ENCODE measurements at regions not wholly inside any gene's neighbourhood (a gene's known extent, or its start where the extent isn't known, plus 50 kb on each side); places are given as distances from the start of the nearest gene placed in this dataset.

GRCh38 chr2:207224791-207225482 is 59.2 kb upstream of the KLF7 start:
- Histone ChIP-seq H3K9me3 (ENCODE audit: control insufficient read depth, insufficient read depth, low read length) (no peaks in the 10 kb centered on the region), H3K27ac (ENCODE audit: low read length) (no peak overlapping the region), H3K27me3 (ENCODE audit: control insufficient read depth, insufficient read depth, low read length) (no peaks in the 10 kb centered on the region), H3K36me3 (ENCODE audit: control insufficient read depth, insufficient read depth, low read length) (no peaks in the 10 kb centered on the region), H3K4me3 (ENCODE audit: low read length) (no peak overlapping the region), H3K4me1 (ENCODE audit: control insufficient read depth, insufficient read depth, low read length) (no peaks in the 10 kb centered on the region)
- 66% methylated on average over 8 of the region's 8 CpGs for WGBS (ENCODE audit: insufficient coverage)
- no peak for TF ChIP-seq CTCF (IDR thresholded peaks at IDR 0.05)
- H3K4me1 Mint-ChIP-seq, result no peaks in the 10 kb centered on the region
- ATAC-seq (no peak), DNase-seq (no peak)
- intact Hi-C loops (cut with micrococcal nuclease), result no loop called here
- H3K27me3 Mint-ChIP-seq (ENCODE audit: low read depth in 2 of 2), result peaks cover 17 to 48% of the 10 kb centered on the region in 2 donors
- no peak overlapping the region for H3K4me3 Mint-ChIP-seq
- H3K27ac Mint-ChIP-seq, result no peak overlapping the region
- no peaks in the 10 kb centered on the region for H3K36me3 Mint-ChIP-seq
- no peaks in the 10 kb centered on the region for H3K9me3 Mint-ChIP-seq

- Mint-ChIP-seq H3K9me3 (no peaks in the 10 kb centered on the region), H3K27me3 (ENCODE audit: low read depth in 2 of 2) (peaks cover 19 to 42% of the 10 kb centered on the region in 2 donors), H3K4me3 (no peak overlapping the region), H3K27ac (no peak overlapping the region), H3K4me1 (peaks cover 4 to 5% of the 10 kb centered on the region in 2 donors), H3K36me3 (no peaks in the 10 kb centered on the region)
- Histone ChIP-seq H3K27ac (ENCODE audit: low read length) (no peak overlapping the region), H3K4me3 (ENCODE audit: low read length) (no peak overlapping the region), H3K27me3 (ENCODE audit: control insufficient read depth, insufficient read depth, low read length) (no peaks in the 10 kb centered on the region), H3K9me3 (ENCODE audit: control insufficient read depth, insufficient read depth, low read length) (no peaks in the 10 kb centered on the region), H3K36me3 (ENCODE audit: control insufficient read depth, insufficient read depth, low read length) (no peaks in the 10 kb centered on the region), H3K4me1 (ENCODE audit: control insufficient read depth, insufficient read depth, low read length) (no peaks in the 10 kb centered on the region)
- 32% methylated on average over 6 of the region's 6 CpGs for WGBS (ENCODE audit: insufficient coverage)
- no peak for TF ChIP-seq CTCF (IDR thresholded peaks at IDR 0.05)
- intact Hi-C loops (cut with micrococcal nuclease), result no loop called here
- peak in 1 of 2 donors; percentile 14 for DNase-seq
- no peak for ATAC-seq
These were observed 60.0 kb upstream of the KLF7 start for GRCh38 chr2:207225773-207226172.

- intact Hi-C loops (cut with micrococcal nuclease), result no loop called here
- no peak overlapping the region for H3K27ac Mint-ChIP-seq
- no peak for TF ChIP-seq CTCF (IDR thresholded peaks at IDR 0.05)
These were observed 60.5 kb upstream of the KLF7 start for GRCh38 chr2:207226243-207226642.

GRCh38 chr2:207226671-207227061 is 60.9 kb upstream of the KLF7 start:
- H3K36me3 Mint-ChIP-seq, result no peaks in the 10 kb centered on the region
- no peak for TF ChIP-seq CTCF (IDR thresholded peaks at IDR 0.05)
- no peak overlapping the region for H3K27ac Mint-ChIP-seq
- peaks cover 9 to 12% of the 10 kb centered on the region in 2 donors for H3K4me1 Mint-ChIP-seq
- Histone ChIP-seq H3K9me3 (ENCODE audit: control insufficient read depth, insufficient read depth, low read length) (no peaks in the 10 kb centered on the region), H3K36me3 (ENCODE audit: control insufficient read depth, insufficient read depth, low read length) (no peaks in the 10 kb centered on the region), H3K4me1 (ENCODE audit: control insufficient read depth, insufficient read depth, low read length) (no peaks in the 10 kb centered on the region), H3K27ac (ENCODE audit: low read length) (no peak overlapping the region), H3K4me3 (ENCODE audit: low read length) (no peak overlapping the region), H3K27me3 (ENCODE audit: control insufficient read depth, insufficient read depth, low read length) (no peaks in the 10 kb centered on the region)
- no peak for DNase-seq
- peaks cover 16 to 35% of the 10 kb centered on the region in 2 donors for H3K27me3 Mint-ChIP-seq (ENCODE audit: low read depth in 2 of 2)
- H3K9me3 Mint-ChIP-seq, result no peaks in the 10 kb centered on the region
- WGBS (ENCODE audit: insufficient coverage), result 89% methylated on average over 4 of the region's 4 CpGs
- ATAC-seq, result no peak
- intact Hi-C loops (cut with micrococcal nuclease), result no loop called here
- H3K4me3 Mint-ChIP-seq, result no peak overlapping the region

More at GRCh38 chr2:207226243-207226642, 60.5 kb upstream of the KLF7 start:
- H3K36me3 Mint-ChIP-seq, result no peaks in the 10 kb centered on the region
- no peaks in the 10 kb centered on the region for H3K36me3 ChIP-seq (ENCODE audit: control insufficient read depth, insufficient read depth, low read length)
- DNase-seq (no peak), ATAC-seq (no peak)
- H3K9me3 ChIP-seq (ENCODE audit: control insufficient read depth, insufficient read depth, low read length), result no peaks in the 10 kb centered on the region
- H3K9me3 Mint-ChIP-seq, result no peaks in the 10 kb centered on the region
- H3K4me3 Mint-ChIP-seq, result no peak overlapping the region
- H3K4me1 Mint-ChIP-seq, result peaks cover 6 to 8% of the 10 kb centered on the region in 2 donors
- H3K27me3 ChIP-seq (ENCODE audit: control insufficient read depth, insufficient read depth, low read length), result no peaks in the 10 kb centered on the region
- peaks cover 18 to 37% of the 10 kb centered on the region in 2 donors for H3K27me3 Mint-ChIP-seq (ENCODE audit: low read depth in 2 of 2)
- H3K4me3 ChIP-seq (ENCODE audit: low read length), result no peak overlapping the region
- H3K27ac ChIP-seq (ENCODE audit: low read length), result no peak overlapping the region
- no peaks in the 10 kb centered on the region for H3K4me1 ChIP-seq (ENCODE audit: control insufficient read depth, insufficient read depth, low read length)

Measured in natural killer cell (primary cell).